ENCODE measurements at regions not wholly inside any gene's neighbourhood (a gene's known extent, or its start where the extent isn't known, plus 50 kb on each side); places are given as distances from the start of the nearest gene placed in this dataset.

- no peaks in the 10 kb centered on the region for H3K36me3 ChIP-seq (ENCODE audit: control insufficient read depth in 1 of 2, insufficient read depth in 2 of 2, low read length in 2 of 2)
Measured at GRCh38 chr15:93932164-93932776, 299.1 kb upstream of the MCTP2 start.

More at GRCh38 chr15:93932164-93932776, 299.1 kb upstream of the MCTP2 start:
- no peaks in the 10 kb centered on the region for H3K79me2 ChIP-seq (ENCODE audit: insufficient read depth, low read length)
- ChIA-PET RAD21 (ENCODE audit: low non-redundant PET in 1 of 2, low total read pairs in 2 of 2, uncharacterized antibody in 2 of 2, unreplicated experiment in 2 of 2) (no interaction called here), CTCF (no interaction called here), POLR2A (no interaction called here)
- no peaks in the 10 kb centered on the region for H3K9me2 ChIP-seq (ENCODE audit: insufficient read depth)
- H4K20me1 ChIP-seq (ENCODE audit: insufficient read depth) = no peaks in the 10 kb centered on the region
- ATAC-seq = no peak
- no peak overlapping the region for H3K27ac ChIP-seq (ENCODE audit: low read depth, low read length)
- no peaks in the 10 kb centered on the region for H3K4me1 ChIP-seq (ENCODE audit: control insufficient read depth in 1 of 2, insufficient read depth in 2 of 2, low read length in 2 of 2)
- no peak overlapping the region for H3K4me3 ChIP-seq (replicated peaks in 1 of 2; ENCODE audit: low read depth in 1 of 2, low read length in 2 of 2)
- H3K27me3 ChIP-seq (ENCODE audit: insufficient read depth, low read length) = no peaks in the 10 kb centered on the region
- intact Hi-C loops (cut with micrococcal nuclease) = no loop called here
- peaks cover 0 to 4% of the 10 kb centered on the region in 2 experiments; a peak in 1 of 4 replicates for H3K9me3 ChIP-seq (ENCODE audit: control insufficient read depth in 1 of 2, insufficient read depth in 1 of 2, low read depth in 1 of 2, low read length in 2 of 2)
- no TSS peak for BruUV-seq (replicated peaks)
- no peak for DNase-seq (ENCODE audit: low read depth, low spot score)
- H3K4me2 ChIP-seq (ENCODE audit: low read length) = no peak overlapping the region
- no peak overlapping the region for H2AFZ ChIP-seq (ENCODE audit: low read depth, low read length, poor library complexity, severe bottlenecking)
- H3K9ac ChIP-seq (ENCODE audit: low read length) = no peak overlapping the region
- TF ChIP-seq RAD21 (IDR thresholded peaks at IDR 0.05; ENCODE audit: low read depth) = no peak
- TF ChIP-seq SIN3A (IDR thresholded peaks at IDR 0.05; ENCODE audit: low read depth) = no peak
- no peak for TF ChIP-seq CEBPB (IDR thresholded peaks at IDR 0.05; ENCODE audit: low read depth)
- no peak for TF ChIP-seq TCF7L2 (IDR thresholded peaks at IDR 0.05; ENCODE audit: borderline replicate concordance, extremely low read depth, insufficient read depth, insufficient read length)
- TF ChIP-seq JUND (IDR thresholded peaks at IDR 0.05) = no peak
- TF ChIP-seq MAX (IDR thresholded peaks at IDR 0.05) = no peak
- no peak for TF ChIP-seq EZH2phosphoT487 (IDR thresholded peaks at IDR 0.05; ENCODE audit: borderline replicate concordance)
- TF ChIP-seq CBX3 (IDR thresholded peaks at IDR 0.05; ENCODE audit: low read depth) = no peak
- no peak for TF ChIP-seq YY1 (IDR thresholded peaks at IDR 0.05; ENCODE audit: extremely low read depth, insufficient replicate concordance, low read depth, low read length)
- TF ChIP-seq POLR2A (IDR thresholded peaks at IDR 0.05; ENCODE audit: borderline replicate concordance, extremely low read depth, insufficient read depth, insufficient read length) = no peak
- no peak for TF ChIP-seq FOSL1 (IDR thresholded peaks at IDR 0.05; ENCODE audit: low read depth)
- TF ChIP-seq REST (IDR thresholded peaks at IDR 0.05; ENCODE audit: low read depth) = no peak
- no peak for TF ChIP-seq ZBTB33 (IDR thresholded peaks at IDR 0.05; ENCODE audit: extremely low read depth, insufficient replicate concordance, low read length)
- TF ChIP-seq CTCF (IDR thresholded peaks at IDR 0.05 in 2 of 3, conservative IDR thresholded peaks at IDR 0.05 in 1 of 3; ENCODE audit: borderline replicate concordance in 1 of 3, insufficient read depth in 1 of 3, low read depth in 2 of 3, low read length in 2 of 3) = no peak
- TF ChIP-seq SRF (IDR thresholded peaks at IDR 0.05; ENCODE audit: low read depth) = no peak
- TF ChIP-seq ATF3 (IDR thresholded peaks at IDR 0.05) = no peak
- no peak for TF ChIP-seq EZH2 (IDR thresholded peaks at IDR 0.05)
- no peak for TF ChIP-seq POLR2AphosphoS5 (IDR thresholded peaks at IDR 0.05; ENCODE audit: low read depth, low read length)
- TF ChIP-seq ZNF274 (IDR thresholded peaks at IDR 0.05; ENCODE audit: low read depth, low read length) = no peak
- TF ChIP-seq ZFX (IDR thresholded peaks at IDR 0.05) = no peak
